Liver (tissue), 8 donors: ENCODE measurements at regions not wholly inside any gene's neighbourhood (a gene's known extent, or its start where the extent isn't known, plus 50 kb on each side); places are given as distances from the start of the nearest gene placed in this dataset.

ENCODE experiments used
- DNase-seq: peaks from one replicate; pipeline ENCODE4 v3.0.0-alpha.2; 2017; ENCODE audit warnings: low spot score
- H3K27ac ChIP-seq, 2 donors: one replicate each; pipeline ENCODE4 v1.7.0; 2013; ENCODE audit warnings: inconsistent platforms in 2 of 2, low read length in 2 of 2, control low read depth in 1 of 2, low read depth in 1 of 2, mild to moderate bottlenecking in 1 of 2
- H3K27me3 ChIP-seq, 4 donors: one replicate each; pipeline versions ENCODE4 v1.6.1 to v1.7.0; 2013; ENCODE audit warnings: low read length in 3 of 4, inconsistent platforms in 1 of 4, mild to moderate bottlenecking in 1 of 4, moderate library complexity in 1 of 4; ENCODE audit not compliant: control insufficient read depth in 4 of 4, insufficient read depth in 4 of 4
- H3K36me3 ChIP-seq, 4 donors: one replicate each; pipeline versions ENCODE4 v1.6.1 to v1.7.0; 2013; ENCODE audit warnings: low read length in 3 of 4, mild to moderate bottlenecking in 3 of 4, low read depth in 1 of 4, moderate library complexity in 1 of 4; ENCODE audit not compliant: control insufficient read depth in 4 of 4, insufficient read depth in 3 of 4
- H3K4me1 ChIP-seq, 4 donors: one replicate each; pipeline versions ENCODE4 v1.6.1 to v1.7.0; 2013; ENCODE audit warnings: low read length in 3 of 4, mild to moderate bottlenecking in 3 of 4, moderate library complexity in 1 of 4; ENCODE audit not compliant: control insufficient read depth in 4 of 4, insufficient read depth in 4 of 4
- H3K4me3 ChIP-seq, 3 donors: one replicate each; pipeline versions ENCODE4 v1.6.1 to v1.7.0; 2013; ENCODE audit warnings: low read length in 3 of 3, control low read depth in 1 of 3, low read depth in 1 of 3, mild to moderate bottlenecking in 1 of 3
- H3K9ac ChIP-seq, 2 donors: one replicate each; pipeline ENCODE4 v1.7.0; 2013; ENCODE audit warnings: low read length in 2 of 2, mild to moderate bottlenecking in 2 of 2, moderate library complexity in 2 of 2, control low read depth in 1 of 2, low read depth in 1 of 2
- H3K9me3 ChIP-seq, 4 donors: one replicate each; pipeline versions ENCODE4 v1.6.1 to v1.7.0; 2013; ENCODE audit warnings: low read length in 3 of 4; ENCODE audit not compliant: control insufficient read depth in 4 of 4
- EGR1 ChIP-seq, 2 donors: IDR thresholded peaks; 2 replicates each; pipeline ENCODE4 v1.6.1; 2016 to 2018; ENCODE audit warnings: antibody characterized with exemption in 2 of 2, low read depth in 2 of 2
- FOXA1 ChIP-seq: IDR thresholded peaks from 2 replicates; pipeline ENCODE4 v1.6.1; 2016; ENCODE audit warnings: antibody characterized with exemption
- FOXA2 ChIP-seq: IDR thresholded peaks from 2 replicates; pipeline ENCODE4 v1.6.1; 2016; ENCODE audit warnings: antibody characterized with exemption
- GABPA ChIP-seq, 2 donors: IDR thresholded peaks in 1 of 2; conservative IDR thresholded peaks in 1 of 2; 2 replicates each; pipeline ENCODE4 v1.6.1; 2016; ENCODE audit warnings: antibody characterized with exemption in 2 of 2, mild to moderate bottlenecking in 1 of 2, moderate library complexity in 1 of 2
- HNF4A ChIP-seq, 2 donors: conservative IDR thresholded peaks; 2 replicates each; pipeline ENCODE4 v1.6.1; 2016; ENCODE audit warnings: antibody characterized with exemption in 2 of 2, mild to moderate bottlenecking in 2 of 2
- HNF4G ChIP-seq: IDR thresholded peaks from 2 replicates; pipeline ENCODE4 v1.6.1; 2016; ENCODE audit warnings: antibody characterized with exemption
- JUND ChIP-seq, 2 donors: IDR thresholded peaks; 2 replicates each; pipeline ENCODE4 v1.6.1; 2016; ENCODE audit warnings: antibody characterized with exemption in 2 of 2
- NR2F2 ChIP-seq: IDR thresholded peaks from 2 replicates; pipeline ENCODE4 v1.6.1; 2016; ENCODE audit warnings: antibody characterized with exemption
- RAD21 ChIP-seq, 2 donors: IDR thresholded peaks; 2 replicates each; pipeline ENCODE4 v1.6.1; 2016; ENCODE audit warnings: antibody characterized with exemption in 2 of 2, mild to moderate bottlenecking in 2 of 2
- RXRA ChIP-seq, 2 donors: IDR thresholded peaks; 2 replicates each; pipeline ENCODE4 v1.6.1; 2017 to 2018; ENCODE audit warnings: antibody characterized with exemption in 2 of 2, mild to moderate bottlenecking in 1 of 2
- SP1 ChIP-seq: IDR thresholded peaks from 2 replicates; pipeline ENCODE4 v1.6.1; 2018; ENCODE audit warnings: antibody characterized with exemption, mild to moderate bottlenecking
- TAF1 ChIP-seq: conservative IDR thresholded peaks from 2 replicates; pipeline ENCODE4 v1.6.1; 2016; ENCODE audit warnings: antibody characterized with exemption, mild to moderate bottlenecking
- YY1 ChIP-seq: IDR thresholded peaks from 2 replicates; pipeline ENCODE4 v1.6.1; 2016; ENCODE audit warnings: antibody characterized with exemption, mild to moderate bottlenecking
- WGBS: extraction: QIAGEN DNeasy Blood & Tissue Kit; methylation state at CpG from one replicate; pipeline ENCODE4 v1.1.7; 2013; 5-methylcytosine and 5-hydroxymethylcytosine counted together
- TF ChIP-seq, protein P1 (sequence below): fragments of 150-350 bp; IDR thresholded peaks from 2 replicates; pipeline ENCODE4 v1.5.1; 2017; ENCODE audit warnings: improper control_type of control experiment, low read depth, low read length; ENCODE audit not compliant: missing input control
- TF ChIP-seq, protein P2 (sequence below): IDR thresholded peaks from 2 replicates; pipeline ENCODE4 v1.6.1; 2016; ENCODE audit warnings: antibody characterized with exemption, mild to moderate bottlenecking
- TF ChIP-seq, protein P3 (sequence below): IDR thresholded peaks from 2 replicates; pipeline ENCODE4 v1.6.1; 2016; ENCODE audit warnings: antibody characterized with exemption
- donor health status: healthy.
- donor health status: healthy.
- donor health status: healthy.
- donor health status: healthy.
- donor health status: healthy.

DNA sequence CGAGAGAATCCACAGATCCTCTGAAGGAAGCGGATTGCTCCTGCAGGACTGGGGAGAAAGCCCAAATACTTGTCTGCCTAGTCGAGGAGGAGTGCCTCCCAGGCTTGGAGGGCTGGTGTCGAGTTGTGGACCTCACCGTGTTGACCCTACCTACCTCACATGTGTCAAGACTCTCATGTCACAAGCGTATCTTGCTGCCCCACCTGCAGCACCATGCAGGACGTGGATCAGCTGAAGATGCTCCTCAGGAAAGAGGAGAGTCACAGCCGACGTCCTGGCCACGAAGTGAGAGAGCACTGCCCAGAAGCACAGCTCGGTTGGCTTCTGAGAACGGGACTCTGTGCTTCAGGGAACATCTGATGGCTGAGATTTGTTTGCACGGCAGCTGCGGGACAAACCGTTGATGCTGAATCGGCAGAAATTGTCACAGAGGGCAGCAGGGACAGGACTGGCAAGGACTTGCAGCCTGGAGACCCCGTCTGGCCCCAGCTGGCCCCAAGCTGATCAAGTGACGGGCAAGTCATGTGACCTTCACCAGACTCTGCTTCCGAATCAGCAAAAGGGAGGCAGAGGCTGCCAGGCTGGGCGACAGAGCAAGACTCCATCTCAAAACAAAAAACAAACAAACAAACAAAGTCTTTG is 119.1 kb upstream of the ITGA1 start:
- H3K9me3 ChIP-seq, result no peaks in the 10 kb centered on the region
- no peak overlapping the region for H3K4me3 ChIP-seq
- 84% methylated on average over 20 of the region's 20 CpGs for WGBS
- TF ChIP-seq RXRA (IDR thresholded peaks at IDR 0.05) (no peak), GABPA (IDR thresholded peaks at IDR 0.05 in 1 of 2, conservative IDR thresholded peaks at IDR 0.05 in 1 of 2) (no peak), TAF1 (no peak), HNF4G (no peak), RAD21 (IDR thresholded peaks at IDR 0.05) (no peak), SP1 (no peak)
- TF ChIP-seq, protein P1, sequence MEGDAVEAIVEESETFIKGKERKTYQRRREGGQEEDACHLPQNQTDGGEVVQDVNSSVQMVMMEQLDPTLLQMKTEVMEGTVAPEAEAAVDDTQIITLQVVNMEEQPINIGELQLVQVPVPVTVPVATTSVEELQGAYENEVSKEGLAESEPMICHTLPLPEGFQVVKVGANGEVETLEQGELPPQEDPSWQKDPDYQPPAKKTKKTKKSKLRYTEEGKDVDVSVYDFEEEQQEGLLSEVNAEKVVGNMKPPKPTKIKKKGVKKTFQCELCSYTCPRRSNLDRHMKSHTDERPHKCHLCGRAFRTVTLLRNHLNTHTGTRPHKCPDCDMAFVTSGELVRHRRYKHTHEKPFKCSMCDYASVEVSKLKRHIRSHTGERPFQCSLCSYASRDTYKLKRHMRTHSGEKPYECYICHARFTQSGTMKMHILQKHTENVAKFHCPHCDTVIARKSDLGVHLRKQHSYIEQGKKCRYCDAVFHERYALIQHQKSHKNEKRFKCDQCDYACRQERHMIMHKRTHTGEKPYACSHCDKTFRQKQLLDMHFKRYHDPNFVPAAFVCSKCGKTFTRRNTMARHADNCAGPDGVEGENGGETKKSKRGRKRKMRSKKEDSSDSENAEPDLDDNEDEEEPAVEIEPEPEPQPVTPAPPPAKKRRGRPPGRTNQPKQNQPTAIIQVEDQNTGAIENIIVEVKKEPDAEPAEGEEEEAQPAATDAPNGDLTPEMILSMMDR, result no peak
- TF ChIP-seq, protein P2, sequence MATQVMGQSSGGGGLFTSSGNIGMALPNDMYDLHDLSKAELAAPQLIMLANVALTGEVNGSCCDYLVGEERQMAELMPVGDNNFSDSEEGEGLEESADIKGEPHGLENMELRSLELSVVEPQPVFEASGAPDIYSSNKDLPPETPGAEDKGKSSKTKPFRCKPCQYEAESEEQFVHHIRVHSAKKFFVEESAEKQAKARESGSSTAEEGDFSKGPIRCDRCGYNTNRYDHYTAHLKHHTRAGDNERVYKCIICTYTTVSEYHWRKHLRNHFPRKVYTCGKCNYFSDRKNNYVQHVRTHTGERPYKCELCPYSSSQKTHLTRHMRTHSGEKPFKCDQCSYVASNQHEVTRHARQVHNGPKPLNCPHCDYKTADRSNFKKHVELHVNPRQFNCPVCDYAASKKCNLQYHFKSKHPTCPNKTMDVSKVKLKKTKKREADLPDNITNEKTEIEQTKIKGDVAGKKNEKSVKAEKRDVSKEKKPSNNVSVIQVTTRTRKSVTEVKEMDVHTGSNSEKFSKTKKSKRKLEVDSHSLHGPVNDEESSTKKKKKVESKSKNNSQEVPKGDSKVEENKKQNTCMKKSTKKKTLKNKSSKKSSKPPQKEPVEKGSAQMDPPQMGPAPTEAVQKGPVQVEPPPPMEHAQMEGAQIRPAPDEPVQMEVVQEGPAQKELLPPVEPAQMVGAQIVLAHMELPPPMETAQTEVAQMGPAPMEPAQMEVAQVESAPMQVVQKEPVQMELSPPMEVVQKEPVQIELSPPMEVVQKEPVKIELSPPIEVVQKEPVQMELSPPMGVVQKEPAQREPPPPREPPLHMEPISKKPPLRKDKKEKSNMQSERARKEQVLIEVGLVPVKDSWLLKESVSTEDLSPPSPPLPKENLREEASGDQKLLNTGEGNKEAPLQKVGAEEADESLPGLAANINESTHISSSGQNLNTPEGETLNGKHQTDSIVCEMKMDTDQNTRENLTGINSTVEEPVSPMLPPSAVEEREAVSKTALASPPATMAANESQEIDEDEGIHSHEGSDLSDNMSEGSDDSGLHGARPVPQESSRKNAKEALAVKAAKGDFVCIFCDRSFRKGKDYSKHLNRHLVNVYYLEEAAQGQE, result no peak
- no peak overlapping the region for H3K27ac ChIP-seq
- no peaks in the 10 kb centered on the region for H3K27me3 ChIP-seq
- no peaks in the 10 kb centered on the region for H3K36me3 ChIP-seq
- no peak for DNase-seq
- H3K4me1 ChIP-seq, result peaks cover 0 to 4% (median 0%) of the 10 kb centered on the region in 4 donors
- H3K9ac ChIP-seq, result no peak overlapping the region

DNA sequence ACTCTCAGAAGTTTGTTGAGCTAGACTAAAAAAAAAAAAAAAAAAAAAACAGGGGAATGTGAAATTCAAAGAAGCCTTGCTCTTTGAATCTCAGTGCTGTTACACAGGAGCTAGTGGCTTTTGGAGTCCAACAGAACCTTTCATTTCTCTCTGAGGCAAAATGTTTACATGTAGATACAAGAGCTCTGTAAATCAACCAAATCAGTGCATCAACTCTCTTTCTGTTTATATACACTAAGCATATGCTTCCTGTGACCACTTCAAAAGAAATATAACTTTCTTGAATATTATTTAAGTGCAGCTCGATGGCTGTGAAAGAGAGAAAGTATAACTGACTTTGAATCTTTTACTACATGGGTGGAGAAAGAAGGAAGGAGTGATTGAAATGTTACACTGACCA is 115.3 kb upstream of the ITGA1 start:
- WGBS, result 64% methylated on average over 1 of the region's 1 CpG
- no peak for TF ChIP-seq SP1
- no peaks in the 10 kb centered on the region for H3K4me1 ChIP-seq
- no peaks in the 10 kb centered on the region for H3K27me3 ChIP-seq
- H3K9me3 ChIP-seq, result no peaks in the 10 kb centered on the region
- no peak overlapping the region for H3K4me3 ChIP-seq
- DNase-seq, result no peak
- no peaks in the 10 kb centered on the region for H3K36me3 ChIP-seq
- H3K9ac ChIP-seq, result no peak overlapping the region
- no peak overlapping the region for H3K27ac ChIP-seq

DNA sequence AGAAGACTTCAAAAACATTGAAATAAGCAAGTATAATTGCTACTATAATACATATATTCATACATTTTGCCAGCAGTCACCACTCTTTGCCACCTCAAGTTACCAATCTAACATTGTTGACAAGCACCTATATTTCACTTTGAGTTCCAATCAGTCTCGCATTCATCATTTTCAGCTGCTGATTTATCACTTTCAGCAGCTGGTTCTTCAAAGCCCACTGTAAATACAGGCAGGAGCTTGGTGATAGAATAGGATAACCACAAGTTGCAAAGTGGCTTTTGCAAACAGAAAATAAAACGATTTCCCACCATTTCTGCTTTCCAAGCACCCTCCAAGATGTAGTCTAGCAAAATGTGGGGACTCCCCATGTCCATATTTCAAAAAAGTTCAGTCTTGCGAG is 114.2 kb upstream of the ITGA1 start:
- H3K27ac ChIP-seq, result no peak overlapping the region
- H3K9me3 ChIP-seq, result no peaks in the 10 kb centered on the region
- TF ChIP-seq SP1, result no peak
- TF ChIP-seq TAF1, result no peak
- TF ChIP-seq HNF4A (conservative IDR thresholded peaks at IDR 0.05), result no peak
- TF ChIP-seq YY1, result no peak
- TF ChIP-seq, protein P2, result no peak
- TF ChIP-seq EGR1 (IDR thresholded peaks at IDR 0.05; ENCODE audit: low read depth in 2 of 2), result no peak
- TF ChIP-seq GABPA (IDR thresholded peaks at IDR 0.05 in 1 of 2, conservative IDR thresholded peaks at IDR 0.05 in 1 of 2), result no peak
- no peak for TF ChIP-seq NR2F2
- TF ChIP-seq, protein P3, sequence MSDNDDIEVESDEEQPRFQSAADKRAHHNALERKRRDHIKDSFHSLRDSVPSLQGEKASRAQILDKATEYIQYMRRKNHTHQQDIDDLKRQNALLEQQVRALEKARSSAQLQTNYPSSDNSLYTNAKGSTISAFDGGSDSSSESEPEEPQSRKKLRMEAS, result no peak
- TF ChIP-seq FOXA1, result no peak
- TF ChIP-seq HNF4G, result no peak
- TF ChIP-seq JUND (IDR thresholded peaks at IDR 0.05), result no peak
- no peak for TF ChIP-seq FOXA2
- TF ChIP-seq, protein P1, result no peak
- no peaks in the 10 kb centered on the region for H3K4me1 ChIP-seq
- 70% methylated on average over 3 of the region's 3 CpGs for WGBS
- H3K4me3 ChIP-seq, result no peak overlapping the region
- H3K9ac ChIP-seq, result no peak overlapping the region
- no peaks in the 10 kb centered on the region for H3K36me3 ChIP-seq
- no peaks in the 10 kb centered on the region for H3K27me3 ChIP-seq
- no peak for DNase-seq
